Kidney glomerular epithelial cell (primary cell): ENCODE measurements at regions not wholly inside any gene's neighbourhood (a gene's known extent, or its start where the extent isn't known, plus 50 kb on each side); places are given as distances from the start of the nearest gene placed in this dataset.

Source experiments
- DNase-seq: peaks from one replicate; lab custom pipeline; 2025; lab: John Stamatoyannopoulos, UW

- no peak for DNase-seq
Observed at GRCh38 chr3:74506246-74506645, 108.2 kb downstream of the CNTN3 start.

GRCh38 chr3:74501007-74501406 is 113.5 kb downstream of the CNTN3 start:
- DNase-seq: no peak

- no peak for DNase-seq
Observed at GRCh38 chr3:74500257-74500656, 114.2 kb downstream of the CNTN3 start.

GRCh38 chr3:74491874-74492273 is 122.6 kb downstream of the CNTN3 start:
- DNase-seq: no peak

GRCh38 chr3:74489050-74489792 is 125.2 kb downstream of the CNTN3 start:
- no peak for DNase-seq

GRCh38 chr3:74479915-74480314 is 134.5 kb downstream of the CNTN3 start:
- no peak for DNase-seq

GRCh38 chr3:74470313-74470712 is 144.1 kb downstream of the CNTN3 start:
- no peak for DNase-seq

GRCh38 chr3:74469713-74470112 is 144.7 kb downstream of the CNTN3 start:
- no peak for DNase-seq

- DNase-seq: no peak
Observed at GRCh38 chr3:74469151-74469550, 145.3 kb downstream of the CNTN3 start.

- DNase-seq: no peak
Observed at GRCh38 chr3:74465715-74466410, 148.6 kb downstream of the CNTN3 start.

GRCh38 chr3:74463515-74463914 is 150.9 kb downstream of the CNTN3 start:
- no peak for DNase-seq

GRCh38 chr3:74456166-74456565 is 158.3 kb downstream of the CNTN3 start:
- DNase-seq: no peak

GRCh38 chr3:74447221-74447620 is 167.2 kb downstream of the CNTN3 start:
- DNase-seq: no peak

- no peak for DNase-seq
Observed at GRCh38 chr3:74445541-74445940, 168.9 kb downstream of the CNTN3 start.

GRCh38 chr3:74443102-74443501 is 171.4 kb downstream of the CNTN3 start:
- DNase-seq: no peak

- no peak for DNase-seq
Observed at GRCh38 chr3:74442683-74443082, 171.8 kb downstream of the CNTN3 start.

- DNase-seq: no peak
Observed at GRCh38 chr3:74442068-74442467, 172.4 kb downstream of the CNTN3 start.

- DNase-seq: no peak
Observed at GRCh38 chr3:74436184-74436583, 178.3 kb downstream of the CNTN3 start.

- DNase-seq: no peak
Observed at GRCh38 chr3:74435631-74436030, 178.8 kb downstream of the CNTN3 start.

GRCh38 chr3:74434406-74434805 is 180.1 kb downstream of the CNTN3 start:
- DNase-seq: no peak

- DNase-seq: no peak
Observed at GRCh38 chr3:74426571-74426970, 187.9 kb downstream of the CNTN3 start.

GRCh38 chr3:74423867-74424266 is 190.6 kb downstream of the CNTN3 start:
- no peak for DNase-seq

GRCh38 chr3:74420538-74421124 is 193.8 kb downstream of the CNTN3 start:
- no peak for DNase-seq
